Stimulated activated CD4-positive, alpha-beta T cell treated with anti-CD3 and anti-CD28 coated beads, TNF-alpha, amount 100 ng/mL, for 24 hours (primary cell): ENCODE measurements at regions not wholly inside any gene's neighbourhood (a gene's known extent, or its start where the extent isn't known, plus 50 kb on each side); places are given as distances from the start of the nearest gene placed in this dataset.
"Not testable (repeated sequence)": the region's sequence is repeated elsewhere in the genome, so short reads cannot be mapped to it uniquely, and the experiment has no call there.

ENCODE experiments used
- DNase-seq, 3 experiments: peaks; one replicate each; pipeline ENCODE4 v3.0.0-alpha.2; 2020; ENCODE audit warnings: low read depth in 3 of 3

DNA sequence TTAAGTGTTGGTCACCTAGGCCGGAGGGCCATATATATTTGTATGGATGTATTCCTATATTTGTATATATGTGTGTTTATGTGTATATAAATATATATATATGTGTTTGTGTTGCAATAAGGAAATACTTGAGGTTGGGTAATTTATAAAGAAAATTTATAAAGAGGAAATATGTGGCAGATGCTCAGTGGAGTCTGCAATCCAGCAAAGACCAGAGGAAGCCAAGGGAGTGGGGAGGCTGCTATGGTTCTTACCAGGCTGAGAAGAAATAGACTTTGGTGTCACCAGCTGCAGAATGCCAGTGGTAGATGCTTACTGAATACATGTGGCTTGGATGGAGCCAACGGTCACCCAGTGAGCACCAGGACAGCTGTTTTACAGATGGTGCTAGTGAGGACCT lies 97.4 kb upstream of the ELOVL5 start:
- no peak for DNase-seq

DNA sequence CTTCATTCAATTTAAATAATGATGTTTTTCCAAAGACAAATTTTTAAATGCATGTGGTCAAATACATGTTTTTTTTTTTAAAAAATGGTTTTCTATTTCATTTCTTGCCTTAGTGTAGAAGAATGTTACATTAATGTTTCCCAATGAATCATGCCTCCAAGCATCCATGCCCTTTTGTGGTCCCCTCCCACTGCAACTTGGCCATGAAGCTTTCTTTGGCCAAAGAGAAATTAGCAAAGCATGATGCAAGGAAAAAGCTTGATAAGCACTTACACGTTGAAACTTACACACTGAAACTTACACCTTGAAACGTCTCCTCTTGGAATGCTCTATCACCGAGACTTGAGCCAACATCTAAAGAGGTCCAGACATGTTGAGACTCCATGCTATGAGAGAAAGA lies 93.0 kb upstream of the ELOVL5 start:
- DNase-seq, result no peak

DNA sequence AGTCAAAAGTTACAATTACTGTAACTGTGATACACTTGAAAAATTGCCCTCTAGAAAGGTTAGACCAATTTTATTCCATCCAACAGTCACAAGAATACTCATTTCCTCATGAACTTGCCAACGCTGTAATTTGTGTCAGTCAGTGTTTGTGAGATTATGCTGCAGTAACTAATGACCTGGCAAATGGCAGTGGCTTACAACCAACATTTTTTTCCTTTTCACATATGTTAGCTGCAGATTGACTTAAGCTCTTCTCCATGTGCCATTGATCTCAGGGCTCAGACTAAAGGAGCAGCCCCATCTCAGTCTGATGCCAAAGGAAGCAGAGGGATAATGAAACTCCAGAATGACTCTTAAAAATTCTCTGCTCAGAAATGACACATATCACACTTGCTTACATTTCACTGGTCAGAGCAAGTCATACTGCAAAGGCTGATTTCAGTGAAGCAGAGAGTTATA lies 92.3 kb upstream of the ELOVL5 start:
- DNase-seq, result no peak

DNA sequence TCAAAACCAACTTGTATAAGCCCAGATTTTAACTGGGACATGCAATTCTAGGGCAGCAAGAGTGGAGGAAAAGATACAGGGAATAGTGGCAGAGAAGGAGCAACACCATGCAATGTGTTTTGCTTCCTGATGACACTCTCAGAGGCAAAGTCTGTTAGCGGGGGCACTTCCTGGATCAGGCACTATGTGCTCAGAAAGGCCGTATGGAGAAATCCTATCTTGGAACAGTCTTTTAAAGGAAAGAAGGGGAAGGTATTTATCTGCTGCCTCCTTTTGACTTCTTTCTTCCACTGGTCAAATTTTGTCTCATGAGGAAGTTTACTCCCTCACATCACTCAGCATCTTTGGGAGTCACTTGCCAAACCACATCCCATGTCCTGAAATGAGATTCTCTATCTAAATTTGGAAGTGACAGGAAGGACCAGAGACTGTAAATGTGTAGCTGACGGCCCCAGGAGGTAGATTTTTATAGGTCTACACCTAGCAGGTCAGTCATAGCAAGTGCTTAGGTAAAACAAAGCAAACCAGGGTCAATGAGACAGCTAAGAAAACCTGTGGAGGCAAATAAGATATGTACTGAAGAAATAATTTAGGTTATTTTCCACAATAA lies 91.7 kb upstream of the ELOVL5 start:
- DNase-seq, result no peak

DNA sequence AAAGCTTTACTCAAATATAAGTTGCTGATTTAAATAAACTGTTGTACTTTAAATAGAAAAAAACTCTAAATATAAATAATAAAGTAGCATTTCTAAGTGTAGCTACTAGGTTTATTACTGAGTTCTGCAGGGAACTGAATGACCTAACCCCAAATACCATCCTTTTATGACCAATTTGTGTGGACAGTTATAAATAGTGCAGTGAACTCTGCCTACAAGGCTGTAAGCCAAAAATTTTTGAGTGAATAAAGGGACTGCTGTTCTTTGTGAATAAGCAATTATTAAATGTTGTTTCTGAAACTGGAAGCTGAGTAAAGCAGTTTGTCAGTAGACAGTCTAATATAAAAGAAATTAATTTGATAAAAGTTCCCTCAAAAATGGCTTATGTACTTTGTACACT lies 90.8 kb upstream of the ELOVL5 start:
- no peak for DNase-seq

DNA sequence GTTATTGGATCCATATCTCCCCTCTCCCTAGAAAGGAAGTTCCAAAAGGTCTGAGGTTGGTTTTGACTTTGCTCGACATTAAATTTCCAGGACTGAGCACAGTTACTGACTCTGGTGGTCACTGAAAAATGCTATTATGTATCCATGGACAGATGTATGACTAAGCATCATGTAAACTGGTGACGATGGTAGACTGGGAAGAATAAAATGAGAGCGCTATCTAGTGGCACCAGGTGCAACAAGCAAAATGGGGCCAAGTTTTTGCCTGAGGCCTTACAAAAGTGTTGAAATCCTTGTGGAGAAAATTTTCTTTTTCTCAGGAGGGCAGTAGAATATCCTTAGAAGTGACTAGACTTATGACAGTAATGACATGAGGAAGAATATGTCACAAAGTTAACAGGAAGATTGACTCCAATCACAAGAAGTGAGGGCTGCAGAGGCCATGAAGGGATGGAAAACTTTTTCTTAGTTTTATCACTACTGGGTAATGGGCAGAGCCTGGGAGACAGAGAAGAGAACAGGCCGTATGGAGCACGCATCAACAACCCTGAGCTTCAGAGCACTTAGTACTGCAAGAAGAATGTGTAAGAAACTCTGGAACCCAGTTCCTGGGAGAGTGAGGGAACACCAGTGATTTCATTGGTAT lies 88.9 kb upstream of the ELOVL5 start:
- DNase-seq, result no peak

DNA sequence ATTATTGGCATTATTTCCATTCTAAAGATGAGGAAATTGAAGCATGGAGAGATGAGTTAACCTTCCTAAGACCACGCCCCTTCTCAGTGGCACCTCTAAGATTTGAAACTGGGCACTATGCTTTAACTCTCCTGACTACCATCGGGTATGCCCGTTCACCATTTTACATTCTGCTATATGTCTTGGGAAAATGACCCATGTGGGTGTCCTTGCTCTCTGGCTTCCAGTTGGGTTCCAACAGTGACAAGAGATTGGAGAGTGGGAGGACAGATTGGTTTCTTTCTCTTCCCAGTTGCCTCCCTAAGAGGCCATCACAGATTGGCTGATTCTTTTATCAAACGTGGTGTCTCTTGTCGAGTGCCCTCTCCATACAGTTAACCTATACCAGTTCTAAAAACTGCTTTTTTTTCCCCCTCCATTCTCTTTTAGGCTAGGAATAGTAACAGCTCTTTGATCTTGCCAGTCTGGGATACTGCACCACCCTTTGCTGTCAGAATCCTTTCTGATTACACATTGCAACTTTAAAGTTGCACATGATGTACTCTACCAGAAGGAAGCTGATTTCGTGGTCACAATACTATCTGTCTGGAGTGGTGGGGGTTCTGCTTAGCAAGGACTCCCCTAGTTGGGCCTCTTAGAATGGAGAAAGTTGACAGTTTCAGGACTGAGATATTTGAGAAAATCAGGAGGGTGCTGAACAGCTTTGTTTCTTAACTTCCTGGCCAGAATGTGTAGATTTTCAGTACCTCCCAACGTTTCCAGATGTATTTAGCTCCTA lies 88.0 kb upstream of the ELOVL5 start:
- no peak for DNase-seq

DNA sequence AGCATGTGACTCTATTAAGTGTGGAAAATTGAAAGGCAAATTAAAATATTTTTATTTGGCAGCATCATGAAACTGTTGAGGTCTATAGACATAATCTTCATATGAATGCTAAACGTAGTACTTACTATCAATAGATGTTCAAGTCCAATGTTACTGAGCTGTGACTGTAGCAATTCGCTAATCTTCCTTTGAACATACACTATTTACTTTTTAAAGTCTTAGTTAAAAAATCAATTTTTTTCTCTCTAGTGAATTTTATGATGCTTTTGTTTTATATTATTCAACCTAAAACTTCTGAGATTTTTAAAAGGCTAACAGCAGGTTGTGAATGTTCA lies 85.2 kb upstream of the ELOVL5 start:
- DNase-seq, result no peak

DNA sequence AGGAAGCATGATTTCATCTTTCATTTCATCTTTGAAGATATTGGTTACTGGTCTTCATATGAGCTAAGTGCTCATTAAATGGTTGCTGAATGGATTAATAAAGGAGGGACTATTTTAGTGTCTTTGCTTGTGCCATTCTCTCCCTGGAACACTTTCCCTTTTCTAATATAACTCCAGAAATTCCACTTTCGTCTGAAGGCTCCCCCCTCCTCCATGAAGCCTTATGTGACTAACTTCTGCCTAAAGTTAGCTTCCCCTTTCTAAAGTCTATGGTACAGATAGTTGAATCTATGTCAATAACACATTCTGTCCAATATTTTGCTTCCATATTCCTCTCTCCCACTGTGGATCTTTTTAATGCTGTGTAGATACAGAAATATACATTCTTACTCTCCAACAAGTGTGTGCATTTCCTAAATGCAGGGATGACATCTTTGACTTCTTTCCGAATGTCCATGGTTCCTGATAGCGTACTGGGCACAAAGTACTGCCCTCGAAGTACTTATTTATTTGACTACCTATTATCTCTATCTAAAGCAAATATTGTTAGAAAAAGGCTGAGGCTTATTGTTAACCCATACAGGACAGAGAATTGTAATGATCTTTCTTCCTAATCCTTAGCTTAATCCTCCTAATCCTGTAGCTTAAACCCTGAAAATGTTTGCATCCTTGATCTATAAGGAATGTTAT lies 84.7 kb upstream of the ELOVL5 start:
- no peak for DNase-seq

DNA sequence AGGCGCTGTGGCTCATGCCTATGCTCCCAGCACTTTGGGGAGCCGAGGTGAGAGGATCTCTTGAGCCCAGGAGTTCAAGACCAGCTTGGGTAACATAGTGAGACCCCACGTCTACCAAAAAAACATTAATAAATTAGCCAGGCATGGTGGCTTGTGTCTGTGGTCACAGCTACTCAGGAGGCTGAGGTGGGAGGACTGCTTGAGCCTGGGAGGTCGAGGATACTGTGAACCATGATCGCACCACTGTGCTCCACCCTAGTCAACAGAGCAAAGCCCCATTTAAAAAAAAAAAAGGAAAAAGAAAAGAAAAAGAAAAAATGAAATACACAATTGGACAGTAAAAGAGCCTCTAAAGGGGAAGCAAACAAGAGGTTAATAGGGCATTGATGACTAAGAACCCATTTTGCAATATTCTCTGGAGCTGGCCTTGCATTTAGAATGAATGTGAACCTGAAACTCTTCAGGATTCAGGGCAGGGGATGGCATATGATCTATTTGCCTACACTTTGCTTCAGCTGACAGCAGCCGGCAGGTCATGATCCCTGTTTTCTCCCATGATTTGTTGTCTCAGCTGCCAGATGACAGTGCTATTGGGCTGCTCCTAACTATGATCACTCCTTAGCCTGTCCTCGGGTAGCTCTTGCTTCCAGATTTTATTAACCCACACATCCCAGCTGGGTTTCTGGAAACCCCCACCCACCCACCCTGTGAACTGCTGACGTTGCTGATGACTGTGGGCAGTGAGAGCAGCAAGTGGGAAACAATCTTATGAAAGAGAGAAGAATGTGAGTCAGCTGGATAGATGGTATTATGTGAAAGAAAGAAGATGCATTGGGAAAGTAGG lies 83.8 kb upstream of the ELOVL5 start:
- DNase-seq, result no peak

DNA sequence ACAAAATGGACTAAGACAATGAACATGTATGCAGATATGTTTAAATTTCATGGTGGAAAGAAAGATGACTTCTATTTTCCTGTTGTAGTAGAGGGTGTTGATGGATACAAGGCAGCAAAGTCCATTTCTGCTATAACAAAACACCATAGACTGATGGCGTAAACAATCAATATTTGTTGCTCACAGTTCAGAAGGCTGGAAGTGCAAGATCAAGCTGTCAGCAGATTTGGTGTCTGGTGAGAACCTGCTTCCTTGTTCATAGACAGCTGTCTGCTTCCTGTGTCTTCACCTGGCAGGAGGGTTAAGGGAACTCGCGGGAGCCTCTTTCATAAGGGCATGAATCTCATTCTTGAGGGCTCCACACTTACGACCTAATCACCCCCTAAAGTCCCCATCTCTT lies 83.0 kb upstream of the ELOVL5 start:
- DNase-seq, result no peak

DNA sequence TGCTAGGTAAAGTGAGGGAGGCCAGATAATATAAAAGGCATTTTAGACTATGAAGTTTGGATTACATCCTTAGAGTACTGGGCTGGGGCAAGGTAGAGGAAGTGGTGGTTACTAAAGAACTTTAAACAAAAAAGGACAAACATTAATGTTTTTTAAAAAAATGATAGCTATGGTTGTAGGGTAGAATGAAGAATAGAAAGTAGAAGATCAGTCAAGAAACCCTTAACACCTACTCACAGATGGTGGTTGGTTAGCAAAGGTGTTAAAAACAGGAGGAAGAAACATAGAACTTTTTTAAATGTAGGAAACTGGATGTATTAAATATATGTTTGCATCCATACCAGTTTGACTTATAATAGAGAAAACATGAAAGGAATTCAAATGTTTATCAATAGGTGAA lies 80.7 kb upstream of the ELOVL5 start:
- DNase-seq, result no peak

DNA sequence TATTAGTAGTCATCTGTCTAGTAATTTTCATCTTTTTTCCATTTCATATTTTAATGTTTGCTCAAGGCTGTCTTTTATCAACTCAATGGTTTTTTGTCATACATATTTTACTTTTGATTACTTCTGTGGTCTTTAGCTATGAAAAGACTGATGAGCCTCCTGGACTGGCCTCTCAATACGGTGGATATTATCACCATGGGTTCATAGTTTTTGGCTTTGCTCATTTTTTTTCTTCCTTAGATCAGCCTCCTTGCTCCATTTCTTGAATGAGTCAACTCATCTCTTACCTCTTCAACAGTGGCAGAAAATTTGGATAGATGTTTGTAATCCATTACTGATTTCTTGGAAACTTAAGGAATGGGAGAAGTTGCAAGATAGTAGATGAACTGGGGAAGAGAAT lies 80.1 kb upstream of the ELOVL5 start:
- DNase-seq, result no peak

DNA sequence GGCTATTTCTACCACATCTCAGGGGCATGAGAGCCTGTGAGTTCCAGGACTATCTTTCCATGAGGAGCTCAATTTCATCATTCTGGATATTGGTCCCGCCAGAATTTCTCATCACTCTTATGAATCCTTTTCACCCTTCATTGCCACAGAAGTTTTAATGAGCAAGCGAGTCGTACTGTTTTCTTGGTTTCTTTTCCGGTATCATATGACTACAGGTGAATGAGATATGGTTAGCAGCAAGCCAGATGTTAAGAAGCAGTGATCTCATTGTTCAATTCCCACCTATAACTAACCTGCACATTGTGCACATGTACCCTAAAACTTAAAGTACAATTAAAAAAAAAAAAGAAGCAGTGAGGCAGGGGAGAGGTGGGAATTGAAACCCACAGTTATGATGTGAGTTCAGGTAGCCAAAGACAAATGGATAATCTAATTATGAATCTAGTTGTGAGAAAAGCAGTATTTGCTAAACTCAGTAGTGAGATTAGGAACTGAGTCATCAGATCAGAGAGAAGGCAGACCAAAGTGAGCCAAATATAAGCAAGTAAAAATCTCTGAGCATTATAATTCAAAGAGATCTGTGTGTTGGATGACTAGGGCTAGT lies 78.0 kb upstream of the ELOVL5 start:
- no peak for DNase-seq

DNA sequence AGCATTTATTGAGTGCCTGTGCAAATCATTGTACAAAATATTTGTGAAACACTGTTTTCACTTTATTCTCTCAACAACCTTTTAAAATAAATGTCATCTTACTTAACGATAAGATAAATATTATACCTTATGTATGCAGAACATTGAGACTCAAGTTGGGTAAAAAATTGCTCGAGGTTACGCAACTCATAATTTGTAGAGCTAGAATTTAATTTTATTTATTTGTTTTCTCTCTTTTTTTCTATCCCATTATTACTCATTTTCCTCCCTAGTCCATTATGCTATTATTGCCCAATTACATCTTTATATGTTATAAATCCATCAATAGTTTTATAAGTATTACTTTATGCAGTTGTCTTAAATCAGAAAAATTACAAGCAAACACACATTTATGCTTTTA lies 77.4 kb upstream of the ELOVL5 start:
- DNase-seq, result no peak

DNA sequence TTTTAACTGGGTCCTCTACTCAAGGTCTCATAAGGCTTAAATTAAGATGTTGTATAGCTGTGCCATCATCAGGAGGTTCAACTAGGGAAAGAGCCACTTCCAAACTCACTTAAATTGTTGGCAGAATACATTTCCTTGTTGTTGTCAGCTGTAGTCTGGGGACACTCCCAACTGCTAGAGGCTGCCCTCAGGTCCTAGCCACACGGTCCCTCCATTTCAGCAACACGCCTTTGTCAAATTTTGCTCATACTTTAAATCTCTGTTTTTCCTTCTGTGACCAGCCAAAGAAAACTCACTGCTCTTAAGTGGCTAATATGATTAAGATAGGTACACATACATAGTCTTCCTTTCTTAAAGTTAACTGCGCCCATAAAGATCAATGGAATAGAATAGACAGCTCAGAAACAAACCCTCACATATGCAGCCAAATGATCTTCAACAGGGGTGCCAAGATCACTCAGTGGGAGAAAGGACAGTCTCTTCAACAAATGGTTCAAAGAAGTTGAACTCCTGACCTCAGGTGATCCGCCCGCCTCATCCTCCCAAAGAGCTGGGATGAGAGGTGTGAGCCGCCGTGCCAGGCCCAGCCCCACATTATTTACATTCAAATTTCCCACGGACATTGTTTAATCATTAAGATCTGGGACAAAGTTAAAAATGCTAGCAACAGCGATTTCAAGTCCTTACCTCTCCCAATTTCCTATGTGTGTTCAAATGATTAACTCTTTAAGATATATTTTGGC lies 76.4 kb upstream of the ELOVL5 start:
- no peak for DNase-seq

DNA sequence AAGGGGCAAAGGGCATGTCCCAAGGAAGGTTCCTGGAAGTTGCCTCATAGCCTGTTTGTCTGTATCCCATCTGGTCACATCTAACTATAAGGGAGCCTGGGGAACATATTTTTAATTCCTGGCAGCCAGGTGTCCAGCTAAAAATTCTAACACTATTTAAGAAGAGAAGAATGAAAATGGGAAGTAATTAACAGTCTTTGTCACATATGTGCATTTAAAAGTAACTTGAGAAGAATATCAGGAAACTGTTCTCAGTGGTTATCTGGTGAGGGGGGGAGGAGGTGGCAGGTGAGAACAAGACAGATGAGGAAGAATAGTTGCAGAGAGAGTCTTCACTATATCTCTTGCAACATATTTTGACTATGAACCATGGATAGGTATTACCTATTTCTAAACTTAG lies 75.5 kb upstream of the ELOVL5 start:
- DNase-seq, result no peak

DNA sequence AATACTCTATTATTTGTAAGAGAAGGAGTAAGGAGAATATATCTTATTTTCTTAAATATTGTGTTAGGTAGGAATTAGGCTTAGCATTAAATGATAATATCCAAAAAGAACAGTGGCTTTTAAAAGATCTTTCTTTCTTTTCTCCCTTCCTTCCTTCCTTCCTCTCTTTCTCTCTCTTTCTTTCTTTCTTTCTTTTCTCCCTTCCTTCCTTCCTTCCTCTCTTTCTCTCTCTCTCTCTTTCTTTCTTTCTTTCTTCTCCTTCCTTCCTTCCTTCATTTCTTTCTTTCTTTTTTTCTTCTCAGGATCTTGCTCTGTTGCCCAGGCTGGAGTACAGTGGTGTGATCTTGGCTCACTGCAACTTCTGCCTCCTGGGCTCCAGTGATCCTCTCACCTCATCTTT lies 74.8 kb upstream of the ELOVL5 start:
- not testable (repeated sequence) for DNase-seq

DNA sequence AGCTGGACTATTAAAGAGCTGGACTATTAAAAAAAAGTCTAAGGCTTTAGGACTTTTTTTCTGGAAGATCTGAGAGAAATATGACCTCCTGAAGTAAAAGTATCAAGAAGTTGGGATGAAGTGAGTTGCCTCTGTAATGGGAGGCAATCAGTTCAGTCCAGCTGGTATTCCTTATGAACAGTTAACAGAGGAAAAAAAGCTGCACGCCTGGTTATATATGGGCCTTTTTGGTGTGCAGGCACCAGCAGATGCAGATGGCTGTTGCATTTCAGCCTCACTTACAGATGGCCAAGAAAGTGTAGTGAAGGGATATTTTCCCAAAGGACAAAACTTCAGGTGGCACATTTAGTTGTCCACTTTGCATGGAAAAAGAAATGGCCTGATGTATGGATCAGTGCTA lies 70.3 kb upstream of the ELOVL5 start:
- DNase-seq, result no peak

DNA sequence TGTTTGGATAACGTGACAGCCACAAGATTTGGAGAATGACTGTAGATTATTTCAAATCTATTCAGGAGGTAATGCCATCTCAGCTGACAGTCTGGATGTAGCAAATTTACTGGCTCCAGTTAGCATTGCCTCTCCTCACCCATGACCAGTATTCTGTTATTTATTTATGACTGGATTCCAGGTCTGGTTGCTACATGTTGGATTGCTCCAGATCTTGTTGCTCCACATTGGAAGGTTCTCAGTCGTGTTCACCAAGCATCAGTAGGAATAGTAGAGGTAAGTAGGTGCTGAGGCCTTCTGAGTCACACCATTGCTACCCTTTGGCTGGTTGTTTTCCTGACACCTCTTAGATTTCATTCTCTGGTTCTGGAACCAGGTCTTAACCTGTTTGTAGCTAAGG lies 69.5 kb upstream of the ELOVL5 start:
- no peak for DNase-seq

DNA sequence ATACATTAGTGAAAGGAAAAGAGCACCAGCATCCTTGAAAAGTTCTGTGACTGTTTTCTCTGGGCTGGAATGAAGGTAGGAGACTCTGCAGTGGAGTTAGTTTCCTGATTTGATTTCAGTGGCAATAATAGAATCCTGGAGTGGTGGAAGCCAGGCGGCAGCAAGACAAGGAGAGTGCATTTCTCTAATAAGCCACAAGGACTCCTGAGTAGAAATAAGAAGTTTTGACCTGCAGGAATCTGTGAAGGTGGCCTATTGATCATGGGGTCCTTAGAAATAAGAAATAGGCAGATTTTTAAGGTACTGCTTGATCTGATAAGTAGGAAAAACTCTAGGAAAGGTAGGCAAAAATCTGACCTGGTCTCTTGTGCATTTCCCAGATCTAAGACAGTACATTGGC lies 68.4 kb upstream of the ELOVL5 start:
- no peak for DNase-seq
